ENCODE measurements at regions not wholly inside any gene's neighbourhood (a gene's known extent, or its start where the extent isn't known, plus 50 kb on each side); places are given as distances from the start of the nearest gene placed in this dataset.

GRCh38 chr4:108261026-108261425 is 92.3 kb upstream of the LEF1 start:
- WGBS, 2 donors: 43 to 48% methylated on average over 1 of the region's 1 CpG
- DNase-seq: no peak
- intact Hi-C loops (cut with DNase I; ENCODE audit: low total_unique reads): no loop called here

GRCh38 chr4:108256538-108256937 is 87.8 kb upstream of the LEF1 start:
- H3K4me1 ChIP-seq: no peaks in the 10 kb centered on the region
- intact Hi-C loops (cut with DNase I; ENCODE audit: low total_unique reads): no loop called here
- no peaks in the 10 kb centered on the region for H3K36me3 ChIP-seq (ENCODE audit: low read depth, missing control alignments)
- 76 to 80% methylated on average over 8 of the region's 8 CpGs for WGBS, 2 donors
- no peak for DNase-seq
- H3K9me3 ChIP-seq: no peaks in the 10 kb centered on the region
- H3K27ac ChIP-seq: no peak overlapping the region
- TF ChIP-seq CTCF (IDR thresholded peaks at IDR 0.05): no peak
- no peak for TF ChIP-seq POLR2A (IDR thresholded peaks at IDR 0.05)
- H3K27me3 ChIP-seq: no peaks in the 10 kb centered on the region
- H3K4me3 ChIP-seq: no peak overlapping the region

More at GRCh38 chr4:108261026-108261425, 92.3 kb upstream of the LEF1 start:
- Histone ChIP-seq H3K9me3 (no peaks in the 10 kb centered on the region), H3K27me3 (no peaks in the 10 kb centered on the region), H3K4me3 (no peak overlapping the region), H3K36me3 (ENCODE audit: low read depth, missing control alignments) (no peaks in the 10 kb centered on the region), H3K4me1 (no peaks in the 10 kb centered on the region), H3K27ac (no peak overlapping the region)
- TF ChIP-seq POLR2A (IDR thresholded peaks at IDR 0.05) (no peak), CTCF (IDR thresholded peaks at IDR 0.05) (no peak)

- H3K36me3 ChIP-seq (ENCODE audit: low read depth, missing control alignments): no peaks in the 10 kb centered on the region
- DNase-seq: no peak
- H3K27me3 ChIP-seq: no peaks in the 10 kb centered on the region
- intact Hi-C loops (cut with DNase I; ENCODE audit: low total_unique reads): no loop called here
- no peak for TF ChIP-seq POLR2A (IDR thresholded peaks at IDR 0.05)
- no peak for TF ChIP-seq CTCF (IDR thresholded peaks at IDR 0.05)
- H3K9me3 ChIP-seq: no peaks in the 10 kb centered on the region
- no peak overlapping the region for H3K27ac ChIP-seq
- H3K4me1 ChIP-seq: no peaks in the 10 kb centered on the region
- WGBS, 2 donors: 80 to 95% methylated on average over 2 of the region's 2 CpGs
- no peak overlapping the region for H3K4me3 ChIP-seq
Measured at GRCh38 chr4:108255203-108255747, 86.5 kb upstream of the LEF1 start.

- no peak for DNase-seq
- Histone ChIP-seq H3K27me3 (no peaks in the 10 kb centered on the region), H3K9me3 (no peaks in the 10 kb centered on the region), H3K27ac (no peak overlapping the region), H3K4me1 (no peaks in the 10 kb centered on the region), H3K4me3 (no peak overlapping the region), H3K36me3 (ENCODE audit: low read depth, missing control alignments) (no peaks in the 10 kb centered on the region)
- intact Hi-C loops (cut with DNase I; ENCODE audit: low total_unique reads): no loop called here
- no peak for TF ChIP-seq POLR2A (IDR thresholded peaks at IDR 0.05)
- TF ChIP-seq CTCF (IDR thresholded peaks at IDR 0.05): no peak
Measured at GRCh38 chr4:108249397-108249796, 80.7 kb upstream of the LEF1 start.

- H3K4me1 ChIP-seq: no peaks in the 10 kb centered on the region
- DNase-seq: no peak
- WGBS, 2 donors: 46 to 56% methylated on average over 3 of the region's 3 CpGs
- H3K27me3 ChIP-seq: no peaks in the 10 kb centered on the region
- intact Hi-C loops (cut with DNase I; ENCODE audit: low total_unique reads): no loop called here
- no peak for TF ChIP-seq CTCF (IDR thresholded peaks at IDR 0.05)
- no peak for TF ChIP-seq POLR2A (IDR thresholded peaks at IDR 0.05)
- no peaks in the 10 kb centered on the region for H3K9me3 ChIP-seq
- H3K4me3 ChIP-seq: no peak overlapping the region
- H3K27ac ChIP-seq: no peak overlapping the region
- no peaks in the 10 kb centered on the region for H3K36me3 ChIP-seq (ENCODE audit: low read depth, missing control alignments)
Measured at GRCh38 chr4:108247387-108248049, 78.8 kb upstream of the LEF1 start.

All from testis (tissue), 2 donors.